22Rv1 (cell line): ENCODE measurements at regions not wholly inside any gene's neighbourhood (a gene's known extent, or its start where the extent isn't known, plus 50 kb on each side); places are given as distances from the start of the nearest gene placed in this dataset.
"Not testable (repeated sequence)": the region's sequence is repeated elsewhere in the genome, so short reads cannot be mapped to it uniquely, and the experiment has no call there.

Source experiments
- H3K27ac ChIP-seq: fragments of 450-650 bp; 2 replicates; pipeline ENCODE4 v1.5.1; 2017
- CTCF ChIP-seq: fragments of 450-650 bp; IDR thresholded peaks from 2 replicates; pipeline ENCODE4 v1.5.1; 2017; ENCODE audit warnings: mild to moderate bottlenecking
- ZFX ChIP-seq: fragments of 450-650 bp; IDR thresholded peaks from 2 replicates; pipeline ENCODE4 v1.6.1; 2017; ENCODE audit warnings: antibody characterized with exemption, borderline replicate concordance

GRCh38 chr2:150669492-150669891 is 182.0 kb upstream of the RND3 start:
- no peak for TF ChIP-seq ZFX
- TF ChIP-seq CTCF = no peak
- no peak overlapping the region for H3K27ac ChIP-seq

- H3K27ac ChIP-seq = not testable (repeated sequence)
Measured at GRCh38 chr2:150667039-150667438, 179.6 kb upstream of the RND3 start.

GRCh38 chr2:150663143-150663542 is 175.7 kb upstream of the RND3 start:
- H3K27ac ChIP-seq = no peak overlapping the region
- TF ChIP-seq ZFX = no peak
- no peak for TF ChIP-seq CTCF

- no peak for TF ChIP-seq CTCF
- no peak for TF ChIP-seq ZFX
- H3K27ac ChIP-seq = no peak overlapping the region
Measured at GRCh38 chr2:150656002-150656401, 168.5 kb upstream of the RND3 start.

- no peak overlapping the region for H3K27ac ChIP-seq
- TF ChIP-seq ZFX (no peak), CTCF (no peak)
Measured at GRCh38 chr2:150653351-150653750, 165.9 kb upstream of the RND3 start.

- no peak overlapping the region for H3K27ac ChIP-seq
- no peak for TF ChIP-seq ZFX
- no peak for TF ChIP-seq CTCF
Measured at GRCh38 chr2:150647943-150648342, 160.5 kb upstream of the RND3 start.

GRCh38 chr2:150646746-150647145 is 159.3 kb upstream of the RND3 start:
- TF ChIP-seq ZFX = no peak
- no peak for TF ChIP-seq CTCF
- H3K27ac ChIP-seq = no peak overlapping the region

- H3K27ac ChIP-seq = no peak overlapping the region
- TF ChIP-seq CTCF (no peak), ZFX (no peak)
Measured at GRCh38 chr2:150644298-150645067, 157.0 kb upstream of the RND3 start.
